ENCODE measurements at regions not wholly inside any gene's neighbourhood (a gene's known extent, or its start where the extent isn't known, plus 50 kb on each side); places are given as distances from the start of the nearest gene placed in this dataset.

- Mint-ChIP-seq H3K27ac (no peak overlapping the region), H3K27me3 (no peaks in the 10 kb centered on the region), H3K4me1 (peaks cover 7 to 12% of the 10 kb centered on the region in 2 donors), H3K9me3 (no peaks in the 10 kb centered on the region), H3K4me3 (no peak overlapping the region), H3K36me3 (no peaks in the 10 kb centered on the region)
- DNase-seq (no peak), ATAC-seq (replicated peaks) (no peak)
These were observed 101.7 kb downstream of the CD200R1L start for GRCh38 chr3:112744825-112745566.

GRCh38 chr3:112744106-112744505 lies 102.6 kb downstream of the CD200R1L start:
- no peak for ATAC-seq (replicated peaks)
- Mint-ChIP-seq H3K9me3 (no peaks in the 10 kb centered on the region), H3K36me3 (no peaks in the 10 kb centered on the region), H3K27me3 (no peaks in the 10 kb centered on the region), H3K4me3 (no peak overlapping the region), H3K4me1 (peaks cover 8 to 20% of the 10 kb centered on the region in 2 donors), H3K27ac (no peak overlapping the region)
- no peak for DNase-seq

- H3K4me1 Mint-ChIP-seq = peaks cover 8 to 20% of the 10 kb centered on the region in 2 donors
- no peak for DNase-seq
- H3K27me3 Mint-ChIP-seq = no peaks in the 10 kb centered on the region
- H3K36me3 Mint-ChIP-seq = no peaks in the 10 kb centered on the region
- no peak overlapping the region for H3K4me3 Mint-ChIP-seq
- H3K27ac Mint-ChIP-seq = no peak overlapping the region
- ATAC-seq (replicated peaks) = no peak
- no peaks in the 10 kb centered on the region for H3K9me3 Mint-ChIP-seq
These were observed 102.0 kb upstream of the CCDC80 start for GRCh38 chr3:112742934-112743333.

- Mint-ChIP-seq H3K27ac (no peak overlapping the region), H3K4me1 (peaks cover 10 to 20% of the 10 kb centered on the region in 2 donors), H3K4me3 (no peak overlapping the region), H3K9me3 (no peaks in the 10 kb centered on the region), H3K27me3 (no peaks in the 10 kb centered on the region), H3K36me3 (no peaks in the 10 kb centered on the region)
- ATAC-seq (replicated peaks) (no peak), DNase-seq (no peak)
These were observed 101.0 kb upstream of the CCDC80 start for GRCh38 chr3:112741983-112742382.

GRCh38 chr3:112740835-112741234 lies 99.9 kb upstream of the CCDC80 start:
- H3K4me3 Mint-ChIP-seq = no peak overlapping the region
- no peak for ATAC-seq (replicated peaks)
- H3K36me3 Mint-ChIP-seq = no peaks in the 10 kb centered on the region
- no peaks in the 10 kb centered on the region for H3K27me3 Mint-ChIP-seq
- DNase-seq = no peak
- H3K27ac Mint-ChIP-seq = no peak overlapping the region
- peaks cover 12 to 26% of the 10 kb centered on the region in 2 donors for H3K4me1 Mint-ChIP-seq
- H3K9me3 Mint-ChIP-seq = no peaks in the 10 kb centered on the region

GRCh38 chr3:112739252-112739965 lies 98.5 kb upstream of the CCDC80 start:
- H3K36me3 Mint-ChIP-seq = no peaks in the 10 kb centered on the region
- H3K27me3 Mint-ChIP-seq = no peaks in the 10 kb centered on the region
- no peak overlapping the region for H3K27ac Mint-ChIP-seq
- DNase-seq (no peak), ATAC-seq (replicated peaks) (no peak)
- peaks cover 18 to 32% of the 10 kb centered on the region in 2 donors for H3K4me1 Mint-ChIP-seq
- no peaks in the 10 kb centered on the region for H3K9me3 Mint-ChIP-seq
- H3K4me3 Mint-ChIP-seq = no peak overlapping the region

GRCh38 chr3:112738366-112738765 lies 97.4 kb upstream of the CCDC80 start:
- Mint-ChIP-seq H3K27me3 (no peaks in the 10 kb centered on the region), H3K4me1 (peaks cover 18 to 32% of the 10 kb centered on the region in 2 donors), H3K36me3 (no peaks in the 10 kb centered on the region), H3K4me3 (no peak overlapping the region), H3K9me3 (no peaks in the 10 kb centered on the region), H3K27ac (no peak overlapping the region)
- ATAC-seq (replicated peaks) = no peak
- DNase-seq = no peak

- DNase-seq (no peak), ATAC-seq (replicated peaks) (no peak)
- H3K27ac Mint-ChIP-seq = no peak overlapping the region
- no peaks in the 10 kb centered on the region for H3K9me3 Mint-ChIP-seq
- H3K27me3 Mint-ChIP-seq = no peaks in the 10 kb centered on the region
- no peaks in the 10 kb centered on the region for H3K36me3 Mint-ChIP-seq
- no peak overlapping the region for H3K4me3 Mint-ChIP-seq
- H3K4me1 Mint-ChIP-seq = peaks cover 18 to 32% of the 10 kb centered on the region in 2 donors
These were observed 96.0 kb upstream of the CCDC80 start for GRCh38 chr3:112736805-112737566.

GRCh38 chr3:112736386-112736785 lies 95.4 kb upstream of the CCDC80 start:
- no peak overlapping the region for H3K27ac Mint-ChIP-seq
- no peaks in the 10 kb centered on the region for H3K27me3 Mint-ChIP-seq
- H3K4me1 Mint-ChIP-seq = peaks cover 14 to 27% of the 10 kb centered on the region in 2 donors
- ATAC-seq (replicated peaks) (no peak), DNase-seq (no peak)
- no peak overlapping the region for H3K4me3 Mint-ChIP-seq
- no peaks in the 10 kb centered on the region for H3K36me3 Mint-ChIP-seq
- H3K9me3 Mint-ChIP-seq = no peaks in the 10 kb centered on the region

- ATAC-seq (replicated peaks) (peak in 1 of 2 donors; percentile 38), DNase-seq (no peak)
- Mint-ChIP-seq H3K36me3 (no peaks in the 10 kb centered on the region), H3K9me3 (no peaks in the 10 kb centered on the region), H3K27me3 (no peaks in the 10 kb centered on the region), H3K4me1 (peaks cover 14 to 26% of the 10 kb centered on the region in 2 donors), H3K27ac (no peak overlapping the region), H3K4me3 (no peak overlapping the region)
These were observed 95.0 kb upstream of the CCDC80 start for GRCh38 chr3:112735926-112736325.

- Mint-ChIP-seq H3K27me3 (no peaks in the 10 kb centered on the region), H3K36me3 (no peaks in the 10 kb centered on the region), H3K4me1 (peaks cover 9 to 19% of the 10 kb centered on the region in 2 donors), H3K4me3 (no peak overlapping the region), H3K27ac (no peak overlapping the region), H3K9me3 (no peaks in the 10 kb centered on the region)
- ATAC-seq (replicated peaks) = peak; percentile 78 to 85
- DNase-seq = peak; percentile 51
These were observed 93.9 kb upstream of the CCDC80 start for GRCh38 chr3:112734736-112735350.

GRCh38 chr3:112734171-112734570 lies 93.2 kb upstream of the CCDC80 start:
- Mint-ChIP-seq H3K4me3 (no peak overlapping the region), H3K27ac (no peak overlapping the region), H3K27me3 (no peaks in the 10 kb centered on the region), H3K4me1 (peaks cover 9 to 12% of the 10 kb centered on the region in 2 donors), H3K36me3 (no peaks in the 10 kb centered on the region), H3K9me3 (no peaks in the 10 kb centered on the region)
- ATAC-seq (replicated peaks) (no peak), DNase-seq (no peak)

- H3K27ac Mint-ChIP-seq = no peak overlapping the region
These were observed 89.3 kb upstream of the CCDC80 start for GRCh38 chr3:112730210-112730609.

GRCh38 chr3:112721231-112721630 lies 80.3 kb upstream of the CCDC80 start:
- Mint-ChIP-seq H3K36me3 (no peaks in the 10 kb centered on the region), H3K4me3 (no peak overlapping the region), H3K27ac (no peak overlapping the region), H3K4me1 (no peaks in the 10 kb centered on the region), H3K9me3 (peaks cover 1 to 4% of the 10 kb centered on the region in 2 donors), H3K27me3 (peaks cover 0 to 8% of the 10 kb centered on the region in 2 donors)
- no peak for DNase-seq
- no peak for ATAC-seq (replicated peaks)

More at GRCh38 chr3:112730210-112730609, 89.3 kb upstream of the CCDC80 start:
- H3K9me3 Mint-ChIP-seq = peaks cover 1 to 2% of the 10 kb centered on the region in 2 donors
- no peaks in the 10 kb centered on the region for H3K27me3 Mint-ChIP-seq
- no peaks in the 10 kb centered on the region for H3K36me3 Mint-ChIP-seq
- no peak for DNase-seq
- no peak overlapping the region for H3K4me3 Mint-ChIP-seq
- peaks cover 6% of the 10 kb centered on the region in 2 donors for H3K4me1 Mint-ChIP-seq
- ATAC-seq (replicated peaks) = no peak

Data from stimulated activated naive B cell treated with anti-CD40 and anti-IgM and Interleukin-4, amounts not matched to agents 10 μg/mL and 1 μg/mL and 100 μg/mL, for 72 hours (primary cell).